Dedifferentiated amniotic fluid mesenchymal stem cell (primary cell): ENCODE measurements at regions not wholly inside any gene's neighbourhood (a gene's known extent, or its start where the extent isn't known, plus 50 kb on each side); places are given as distances from the start of the nearest gene placed in this dataset.
"Not testable (repeated sequence)": the region's sequence is repeated elsewhere in the genome, so short reads cannot be mapped to it uniquely, and the experiment has no call there.

Source experiments
- DNase-seq: peaks from one replicate; pipeline ENCODE4 v3.0.0-alpha.2; 2016; ENCODE audit errors: extremely low spot score

DNA sequence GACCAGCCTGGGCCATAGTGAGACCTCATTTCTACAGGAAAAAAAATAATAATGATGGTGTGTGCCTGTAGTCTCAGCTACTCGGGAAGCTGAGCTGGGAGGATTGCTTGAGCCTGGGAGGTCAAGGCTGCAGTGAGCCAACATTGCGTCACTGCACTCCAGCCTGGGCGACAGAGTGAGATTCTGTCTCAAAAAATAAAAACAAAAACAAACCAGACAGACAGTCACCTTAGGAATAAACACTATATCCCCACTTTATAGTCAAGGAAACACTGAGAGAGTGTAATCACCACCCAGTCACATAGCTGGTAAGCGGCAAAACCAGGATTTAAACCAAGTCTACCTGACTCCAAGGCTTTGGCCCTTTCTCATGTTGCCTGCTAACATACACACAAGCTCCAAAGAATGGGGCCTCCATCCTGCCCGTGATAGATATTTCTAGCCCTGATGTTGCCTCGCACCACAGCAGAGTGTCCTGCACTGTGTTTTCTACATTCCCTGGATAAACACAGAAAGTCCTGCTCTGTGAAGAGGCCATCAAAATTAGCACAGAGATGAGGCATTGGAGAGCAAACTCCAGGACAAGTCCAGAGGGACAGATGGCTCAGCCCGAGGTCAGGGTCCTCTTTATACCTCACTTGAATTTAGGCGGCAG lies 66.1 kb upstream of the SMURF2 start:
- no peak for DNase-seq

DNA sequence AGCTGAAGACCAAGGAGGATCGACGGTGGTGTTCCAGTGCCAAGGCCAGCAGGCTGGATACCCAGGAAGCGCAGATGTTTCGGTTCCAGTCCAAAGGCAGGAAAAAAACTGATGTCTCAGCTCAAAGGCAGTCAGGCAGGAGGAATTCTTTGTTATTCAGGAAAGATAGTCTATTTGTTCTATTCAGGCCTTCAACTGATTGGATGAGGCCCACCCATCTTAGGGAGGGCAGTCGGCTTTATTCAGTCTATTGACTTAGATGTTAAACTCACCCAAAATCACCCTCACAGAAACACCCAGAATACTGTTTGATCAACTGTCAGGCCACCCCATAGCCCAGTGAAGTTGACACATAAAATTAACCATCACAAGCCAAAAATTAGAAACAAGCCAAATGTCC lies 63.9 kb upstream of the SMURF2 start:
- DNase-seq = not testable (repeated sequence)

DNA sequence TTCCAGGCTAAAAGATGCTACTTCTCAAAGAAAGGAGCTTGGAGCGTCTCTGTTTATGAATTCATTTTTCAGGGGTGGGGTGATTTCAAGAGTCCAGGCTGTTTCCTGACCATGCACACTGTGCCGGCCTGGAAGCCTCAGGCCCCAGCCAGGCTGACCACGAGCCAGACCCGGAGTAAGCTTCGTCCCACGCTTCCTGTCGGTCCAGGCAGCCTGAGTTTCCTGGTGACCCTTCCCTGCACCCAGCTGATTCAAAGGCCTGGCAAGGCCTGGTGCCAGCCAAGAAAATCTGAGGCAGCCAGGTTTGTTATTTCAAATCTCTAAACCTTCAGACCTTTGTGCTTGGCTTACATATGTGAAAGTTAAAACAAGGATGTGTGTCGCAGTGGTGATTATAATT lies 62.1 kb upstream of the SMURF2 start:
- DNase-seq = not testable (repeated sequence)

DNA sequence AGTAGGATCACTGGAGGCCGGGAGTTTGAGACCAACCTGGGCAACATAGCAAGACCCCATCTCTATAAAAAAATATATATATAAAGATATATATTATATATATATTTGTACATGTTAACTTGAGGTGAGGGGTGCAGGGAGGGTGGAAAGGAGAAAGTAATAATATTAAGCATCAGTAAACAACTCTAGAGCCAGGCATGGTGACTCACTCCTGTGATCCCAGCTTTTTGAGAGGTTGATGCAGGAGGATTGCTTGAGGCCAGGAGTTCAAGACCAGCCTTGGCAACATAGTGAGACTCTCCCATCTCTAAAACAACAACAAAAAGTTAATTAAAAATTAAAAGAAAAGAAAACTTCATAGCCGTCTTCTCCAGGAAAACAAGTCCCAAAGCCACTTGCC lies 61.7 kb upstream of the SMURF2 start:
- DNase-seq = no peak

DNA sequence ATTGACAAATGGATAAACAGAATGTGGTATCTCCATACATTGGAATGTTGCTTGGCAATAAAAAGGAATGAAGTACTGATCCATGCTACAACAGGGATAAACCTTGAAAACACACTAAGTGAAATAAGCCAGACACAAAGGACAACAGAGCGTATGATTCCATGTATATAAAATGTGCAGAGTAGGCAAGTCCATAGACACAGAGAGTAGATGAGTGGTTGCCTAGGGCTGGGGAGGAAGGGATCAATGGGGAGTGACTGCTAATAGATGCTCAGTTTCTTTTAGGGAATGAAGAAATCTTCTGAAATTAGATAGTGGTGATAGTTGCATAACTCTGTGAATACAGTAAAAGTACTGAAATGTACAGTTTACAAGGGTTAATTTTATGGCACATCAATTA lies 59.4 kb upstream of the SMURF2 start:
- DNase-seq = not testable (repeated sequence)

DNA sequence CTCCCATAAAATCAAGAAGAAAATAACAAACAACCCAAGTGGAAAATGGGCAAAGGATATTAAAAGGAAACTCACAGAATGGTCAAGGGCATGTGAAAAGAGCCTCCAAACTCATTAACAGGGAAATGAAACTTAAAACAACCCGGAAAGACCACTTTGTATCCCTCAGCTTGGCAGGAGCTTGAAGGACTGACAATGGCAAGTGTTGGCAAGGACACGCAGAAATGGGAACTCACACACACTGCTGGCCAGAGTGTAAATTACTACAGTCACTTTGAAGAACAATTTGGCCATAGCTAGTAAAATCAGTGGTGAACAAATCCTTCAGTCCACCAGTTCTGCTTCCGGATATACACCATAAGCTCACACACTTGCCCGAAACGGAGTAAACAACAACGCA lies 58.1 kb upstream of the SMURF2 start:
- not testable (repeated sequence) for DNase-seq

DNA sequence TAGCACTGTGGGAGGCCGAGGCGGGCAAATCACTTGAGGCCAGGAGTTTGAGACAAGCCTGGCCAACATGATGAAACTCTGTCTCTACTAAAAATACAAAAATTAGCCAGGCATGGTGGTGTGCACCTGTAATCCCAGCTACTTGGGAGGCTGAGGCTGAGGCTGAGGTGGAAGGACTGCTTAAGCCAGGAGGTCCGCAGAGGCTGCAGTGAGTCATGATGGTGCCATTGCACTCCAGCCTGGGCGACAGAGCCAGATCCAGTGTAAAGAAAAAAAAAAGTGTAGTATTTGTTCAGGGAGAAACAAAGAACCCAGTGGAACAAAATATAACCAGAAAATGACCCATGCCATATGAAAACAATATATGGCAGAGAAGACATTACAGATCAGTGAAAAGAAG lies 57.4 kb upstream of the SMURF2 start:
- DNase-seq = not testable (repeated sequence)

DNA sequence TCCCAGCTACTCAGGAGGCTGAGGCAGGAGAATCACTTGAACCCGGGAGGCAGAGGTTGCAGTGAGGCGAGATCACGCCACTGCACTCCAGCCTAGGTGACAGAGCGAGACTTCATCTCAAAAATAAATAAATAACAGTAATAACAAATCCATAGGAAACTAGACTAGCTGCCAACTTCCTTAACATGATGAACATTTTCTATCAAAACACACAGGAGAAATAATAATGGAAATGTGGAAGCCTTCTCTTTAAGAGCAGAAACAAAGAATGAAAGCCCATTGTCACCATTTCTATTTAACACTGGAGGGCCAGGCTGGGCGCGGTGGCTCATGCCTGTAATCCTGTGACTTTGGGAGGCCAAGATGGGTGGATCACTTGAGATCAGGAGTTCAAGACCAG lies 56.7 kb upstream of the SMURF2 start:
- DNase-seq = not testable (repeated sequence)

DNA sequence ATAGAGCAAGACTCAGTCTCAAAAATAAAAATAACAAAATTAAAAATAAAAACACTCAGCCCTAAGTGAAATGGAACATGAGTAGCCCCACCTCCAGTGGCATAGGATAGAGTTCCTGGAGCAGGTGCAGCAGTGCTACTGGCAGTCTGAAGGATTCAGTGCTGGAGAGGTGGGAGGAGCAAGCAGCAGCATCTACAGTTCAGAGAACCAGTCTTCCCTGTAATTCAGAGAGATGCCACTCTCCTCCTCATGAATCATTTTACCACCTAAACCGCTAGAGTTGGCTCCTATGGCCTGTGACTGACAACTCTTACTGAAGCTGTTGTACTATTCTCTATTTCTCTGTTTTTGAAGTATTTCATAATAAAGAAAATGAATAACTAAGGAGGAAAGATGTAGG lies 56.0 kb upstream of the SMURF2 start:
- DNase-seq = no peak

DNA sequence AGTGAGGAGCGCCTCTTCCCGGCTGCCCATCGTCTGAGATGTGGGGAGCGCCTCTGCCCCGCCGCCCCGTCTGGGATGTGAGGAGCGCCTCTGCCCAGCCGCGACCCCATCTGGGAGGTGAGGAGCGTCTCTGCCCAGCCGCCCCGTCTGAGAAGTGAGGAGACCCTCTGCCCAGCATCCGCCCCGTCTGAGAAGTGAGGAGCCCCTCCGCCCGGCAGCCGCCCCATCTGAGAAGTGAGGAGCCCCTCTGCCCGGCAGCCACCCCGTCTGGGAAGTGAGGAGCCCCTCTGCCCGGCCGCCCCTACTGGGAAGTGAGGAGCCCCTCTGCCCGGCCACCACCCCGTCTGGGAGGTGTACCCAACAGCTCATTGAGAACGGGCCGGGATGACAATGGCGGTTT lies 54.4 kb upstream of the SMURF2 start:
- DNase-seq = not testable (repeated sequence)

DNA sequence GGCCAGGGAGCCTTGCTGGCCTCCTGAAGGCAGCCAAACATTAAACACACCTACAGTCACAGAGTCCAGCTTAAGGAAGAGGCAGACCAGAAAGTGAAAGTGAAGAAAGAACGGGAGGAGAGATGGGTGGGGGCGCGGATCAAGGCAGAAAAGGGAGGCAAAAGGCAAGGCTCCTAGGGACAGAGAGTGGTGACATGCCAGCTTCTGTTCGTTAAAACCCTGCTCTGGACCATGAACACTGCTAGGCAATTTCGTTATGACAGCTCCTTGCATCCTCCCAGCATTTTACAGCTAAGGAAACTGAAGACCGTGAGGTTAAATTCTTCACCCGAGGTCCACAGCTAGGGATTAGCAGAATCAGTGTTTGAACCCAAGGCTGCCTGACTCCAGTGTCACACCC lies 51.7 kb upstream of the SMURF2 start:
- not testable (repeated sequence) for DNase-seq

DNA sequence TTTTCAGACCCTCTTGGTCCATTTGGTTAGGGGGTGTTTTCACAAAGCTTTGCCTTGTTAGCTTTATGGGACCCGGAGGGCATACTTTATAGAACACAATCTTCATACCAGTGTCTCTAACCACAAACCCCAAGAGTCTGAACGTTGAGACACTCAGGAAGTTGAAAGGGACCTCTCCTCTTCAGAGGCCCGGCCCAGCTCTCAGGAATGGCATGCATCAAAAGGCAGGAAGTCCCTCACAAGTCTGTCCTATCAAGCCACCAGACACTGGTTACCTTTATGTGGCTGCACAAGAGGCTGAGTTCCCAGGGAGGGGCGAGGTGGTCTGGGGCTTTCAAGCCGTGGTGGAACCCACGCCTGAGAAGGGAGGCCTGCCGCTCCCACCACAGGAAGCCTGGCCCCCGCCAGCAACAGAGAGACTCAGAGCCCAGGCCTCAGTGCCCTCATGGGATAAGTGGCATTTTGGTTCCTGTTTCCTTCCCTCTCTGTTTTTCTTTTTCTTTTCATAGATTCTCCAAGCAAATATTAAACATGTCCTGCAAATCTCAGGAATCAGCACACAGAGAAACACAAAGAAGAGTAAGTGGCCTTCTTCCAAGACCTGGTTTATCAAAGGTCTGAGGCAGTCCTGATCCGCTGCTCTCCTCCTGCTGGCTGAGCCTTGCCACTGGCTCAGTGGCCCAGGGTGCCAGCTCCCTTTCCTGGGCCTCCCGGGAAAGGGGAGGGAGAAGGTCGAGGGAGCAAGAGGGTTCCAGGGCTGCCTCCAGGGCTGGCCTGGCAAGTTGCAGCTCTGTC lies 50.6 kb upstream of the SMURF2 start:
- not testable (repeated sequence) for DNase-seq
